Smooth muscle cell (in vitro differentiated cells): ENCODE measurements at regions not wholly inside any gene's neighbourhood (a gene's known extent, or its start where the extent isn't known, plus 50 kb on each side); places are given as distances from the start of the nearest gene placed in this dataset.

Source experiments
- DNase-seq: peaks from one replicate; lab custom pipeline; 2025; ENCODE audit not compliant: unreplicated experiment; lab: John Stamatoyannopoulos, UW
- H2AFZ ChIP-seq: fragments of 200-600 bp; sonication (generic); 2 replicates; pipeline ENCODE4 v1.6.0; 2016; ENCODE audit warnings: antibody characterized with exemption, low read depth, mild to moderate bottlenecking
- H3F3A ChIP-seq: fragments of 200-600 bp; sonication (generic); 2 replicates; pipeline ENCODE4 v1.6.0; 2017; ENCODE audit warnings: antibody characterized with exemption, low read depth
- H3K27ac ChIP-seq: fragments of 200-600 bp; sonication (generic); 2 replicates; pipeline ENCODE4 v1.5.1; 2016; ENCODE audit warnings: low read depth, mild to moderate bottlenecking
- H3K27me3 ChIP-seq: fragments of 200-600 bp; sonication (generic); 2 replicates; pipeline ENCODE4 v1.6.1; 2016; ENCODE audit warnings: low read depth, mild to moderate bottlenecking
- H3K36me3 ChIP-seq: fragments of 200-600 bp; sonication (generic); 2 replicates; pipeline ENCODE4 v1.5.1; 2016; ENCODE audit warnings: low read depth
- H3K4me1 ChIP-seq: fragments of 200-600 bp; sonication (generic); 2 replicates; pipeline ENCODE4 v1.5.1; 2016; ENCODE audit warnings: low read depth
- H3K4me2 ChIP-seq: fragments of 200-600 bp; sonication (generic); 2 replicates; pipeline ENCODE4 v1.6.0; 2016; ENCODE audit warnings: mild to moderate bottlenecking
- H3K4me3 ChIP-seq: fragments of 200-600 bp; sonication (generic); 2 replicates; pipeline ENCODE4 v1.5.1; 2016; ENCODE audit warnings: mild to moderate bottlenecking
- H3K79me2 ChIP-seq: fragments of 200-600 bp; sonication (generic); 2 replicates; pipeline ENCODE4 v1.6.0; 2016; ENCODE audit warnings: low read depth, mild to moderate bottlenecking
- H3K9ac ChIP-seq: fragments of 200-600 bp; sonication (generic); 2 replicates; pipeline ENCODE4 v1.6.0; 2016; ENCODE audit warnings: low read depth
- H3K9me3 ChIP-seq: fragments of 200-600 bp; sonication (generic); replicated peaks from 2 replicates; pipeline ENCODE4 v1.5.1; 2016; ENCODE audit warnings: low read depth
- H4K20me1 ChIP-seq: fragments of 200-600 bp; sonication (generic); 2 replicates; pipeline ENCODE4 v1.6.0; 2016; ENCODE audit warnings: low read depth
- WGBS: methylation state at CpG from one replicate; pipeline ENCODE4 v1.1.7; 2016; ENCODE audit warnings: low lambda C conversion rate; 5-methylcytosine and 5-hydroxymethylcytosine counted together
- TF ChIP-seq, protein P1 (sequence below): fragments of 200-600 bp; sonication (generic); IDR thresholded peaks from 2 replicates; pipeline ENCODE4 v1.5.1; 2017; ENCODE audit warnings: borderline replicate concordance, mild to moderate bottlenecking, antibody characterized with exemption; ENCODE audit not compliant: insufficient read depth, poor library complexity, severe bottlenecking

- Histone ChIP-seq H3K4me2 (no peak overlapping the region), H3K4me1 (no peaks in the 10 kb centered on the region), H4K20me1 (no peaks in the 10 kb centered on the region), H3K4me3 (no peak overlapping the region), H3K27ac (no peak overlapping the region), H2AFZ (no peak overlapping the region), H3K9me3 (no peaks in the 10 kb centered on the region), H3F3A (no peaks in the 10 kb centered on the region), H3K27me3 (no peaks in the 10 kb centered on the region), H3K9ac (no peak overlapping the region), H3K36me3 (no peaks in the 10 kb centered on the region), H3K79me2 (no peaks in the 10 kb centered on the region)
- TF ChIP-seq, protein P1, sequence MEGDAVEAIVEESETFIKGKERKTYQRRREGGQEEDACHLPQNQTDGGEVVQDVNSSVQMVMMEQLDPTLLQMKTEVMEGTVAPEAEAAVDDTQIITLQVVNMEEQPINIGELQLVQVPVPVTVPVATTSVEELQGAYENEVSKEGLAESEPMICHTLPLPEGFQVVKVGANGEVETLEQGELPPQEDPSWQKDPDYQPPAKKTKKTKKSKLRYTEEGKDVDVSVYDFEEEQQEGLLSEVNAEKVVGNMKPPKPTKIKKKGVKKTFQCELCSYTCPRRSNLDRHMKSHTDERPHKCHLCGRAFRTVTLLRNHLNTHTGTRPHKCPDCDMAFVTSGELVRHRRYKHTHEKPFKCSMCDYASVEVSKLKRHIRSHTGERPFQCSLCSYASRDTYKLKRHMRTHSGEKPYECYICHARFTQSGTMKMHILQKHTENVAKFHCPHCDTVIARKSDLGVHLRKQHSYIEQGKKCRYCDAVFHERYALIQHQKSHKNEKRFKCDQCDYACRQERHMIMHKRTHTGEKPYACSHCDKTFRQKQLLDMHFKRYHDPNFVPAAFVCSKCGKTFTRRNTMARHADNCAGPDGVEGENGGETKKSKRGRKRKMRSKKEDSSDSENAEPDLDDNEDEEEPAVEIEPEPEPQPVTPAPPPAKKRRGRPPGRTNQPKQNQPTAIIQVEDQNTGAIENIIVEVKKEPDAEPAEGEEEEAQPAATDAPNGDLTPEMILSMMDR, result no peak
- DNase-seq, result no peak
- 93% methylated on average over 1 of the region's 1 CpG for WGBS
Observed at GRCh38 chr14:27367345-27367744, 769.5 kb upstream of the NOVA1 start.

- Histone ChIP-seq H3K9ac (no peak overlapping the region), H3K36me3 (no peaks in the 10 kb centered on the region), H3K27ac (no peak overlapping the region), H3K79me2 (no peaks in the 10 kb centered on the region), H3F3A (no peaks in the 10 kb centered on the region), H3K4me2 (no peak overlapping the region), H4K20me1 (no peaks in the 10 kb centered on the region), H3K9me3 (no peaks in the 10 kb centered on the region), H3K4me1 (no peaks in the 10 kb centered on the region), H3K4me3 (no peak overlapping the region), H3K27me3 (no peaks in the 10 kb centered on the region), H2AFZ (no peak overlapping the region)
- 76% methylated on average over 1 of the region's 1 CpG for WGBS
- TF ChIP-seq, protein P1, result no peak
- DNase-seq, result no peak
Observed at GRCh38 chr14:27370074-27370473, 772.2 kb upstream of the NOVA1 start.

- Histone ChIP-seq H3K27me3 (no peaks in the 10 kb centered on the region), H2AFZ (no peak overlapping the region), H3K4me2 (no peak overlapping the region), H3K36me3 (no peaks in the 10 kb centered on the region), H3F3A (no peaks in the 10 kb centered on the region), H3K79me2 (no peaks in the 10 kb centered on the region), H3K4me1 (no peaks in the 10 kb centered on the region), H3K9me3 (no peaks in the 10 kb centered on the region), H3K4me3 (no peak overlapping the region), H3K9ac (no peak overlapping the region), H3K27ac (no peak overlapping the region), H4K20me1 (no peaks in the 10 kb centered on the region)
- TF ChIP-seq, protein P1, result no peak
- DNase-seq, result no peak
Observed at GRCh38 chr14:27370775-27371174, 772.9 kb upstream of the NOVA1 start.

DNA sequence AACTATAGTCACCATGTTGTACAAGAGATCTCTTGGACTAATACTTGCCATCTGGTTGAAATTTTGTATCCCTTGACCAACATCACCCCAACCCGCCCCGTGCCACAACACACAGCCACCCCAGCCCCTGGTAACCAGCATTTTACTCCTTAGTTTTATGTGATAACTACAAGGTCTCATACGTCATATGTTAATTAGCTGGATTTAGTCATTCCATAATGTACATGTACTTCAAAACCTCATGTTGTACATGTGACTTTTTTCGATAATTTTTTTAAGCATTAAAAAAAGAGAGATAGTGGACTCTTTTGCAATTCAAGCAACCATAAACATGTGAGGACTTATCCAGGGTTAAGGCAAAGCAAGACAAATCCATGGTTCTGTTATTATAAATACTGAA is 773.4 kb upstream of the NOVA1 start:
- no peaks in the 10 kb centered on the region for H3K4me1 ChIP-seq
- H2AFZ ChIP-seq, result no peak overlapping the region
- H3K9ac ChIP-seq, result no peak overlapping the region
- H3K27ac ChIP-seq, result no peak overlapping the region
- H3K27me3 ChIP-seq, result no peaks in the 10 kb centered on the region
- H3F3A ChIP-seq, result no peaks in the 10 kb centered on the region
- H3K79me2 ChIP-seq, result no peaks in the 10 kb centered on the region
- no peak overlapping the region for H3K4me3 ChIP-seq
- TF ChIP-seq, protein P1, result no peak
- 91% methylated on average over 4 of the region's 4 CpGs for WGBS
- no peak for DNase-seq
- no peaks in the 10 kb centered on the region for H3K9me3 ChIP-seq
- H3K36me3 ChIP-seq, result no peaks in the 10 kb centered on the region
- no peak overlapping the region for H3K4me2 ChIP-seq
- H4K20me1 ChIP-seq, result no peaks in the 10 kb centered on the region
